Liver (tissue), 3 donors: ENCODE measurements at regions not wholly inside any gene's neighbourhood (a gene's known extent, or its start where the extent isn't known, plus 50 kb on each side); places are given as distances from the start of the nearest gene placed in this dataset.
"Not testable (repeated sequence)": the region's sequence is repeated elsewhere in the genome, so short reads cannot be mapped to it uniquely, and the experiment has no call there.

Experiments used
- GABPA ChIP-seq, 2 donors: IDR thresholded peaks in 1 of 2; conservative IDR thresholded peaks in 1 of 2; 2 replicates each; pipeline ENCODE4 v1.6.1; 2016; ENCODE audit warnings: antibody characterized with exemption in 2 of 2, mild to moderate bottlenecking in 1 of 2, moderate library complexity in 1 of 2
- JUND ChIP-seq, 2 donors: IDR thresholded peaks; 2 replicates each; pipeline ENCODE4 v1.6.1; 2016; ENCODE audit warnings: antibody characterized with exemption in 2 of 2
- RAD21 ChIP-seq, 2 donors: IDR thresholded peaks; 2 replicates each; pipeline ENCODE4 v1.6.1; 2016; ENCODE audit warnings: antibody characterized with exemption in 2 of 2, mild to moderate bottlenecking in 2 of 2
- RXRA ChIP-seq, 2 donors: IDR thresholded peaks; 2 replicates each; pipeline ENCODE4 v1.6.1; 2017 to 2018; ENCODE audit warnings: antibody characterized with exemption in 2 of 2, mild to moderate bottlenecking in 1 of 2
- SP1 ChIP-seq: IDR thresholded peaks from 2 replicates; pipeline ENCODE4 v1.6.1; 2018; ENCODE audit warnings: antibody characterized with exemption, mild to moderate bottlenecking
- TAF1 ChIP-seq: conservative IDR thresholded peaks from 2 replicates; pipeline ENCODE4 v1.6.1; 2016; ENCODE audit warnings: antibody characterized with exemption, mild to moderate bottlenecking
- YY1 ChIP-seq: IDR thresholded peaks from 2 replicates; pipeline ENCODE4 v1.6.1; 2016; ENCODE audit warnings: antibody characterized with exemption, mild to moderate bottlenecking
- TF ChIP-seq, protein P1 (sequence below): fragments of 150-350 bp; IDR thresholded peaks from 2 replicates; pipeline ENCODE4 v1.5.1; 2017; ENCODE audit warnings: improper control_type of control experiment, low read depth, low read length; ENCODE audit not compliant: missing input control
- TF ChIP-seq, protein P2 (sequence below): IDR thresholded peaks from 2 replicates; pipeline ENCODE4 v1.6.1; 2016; ENCODE audit warnings: antibody characterized with exemption, mild to moderate bottlenecking
- TF ChIP-seq, protein P3 (sequence below): IDR thresholded peaks from 2 replicates; pipeline ENCODE4 v1.6.1; 2016; ENCODE audit warnings: antibody characterized with exemption
- donor health status: healthy.
- donor health status: healthy.

DNA sequence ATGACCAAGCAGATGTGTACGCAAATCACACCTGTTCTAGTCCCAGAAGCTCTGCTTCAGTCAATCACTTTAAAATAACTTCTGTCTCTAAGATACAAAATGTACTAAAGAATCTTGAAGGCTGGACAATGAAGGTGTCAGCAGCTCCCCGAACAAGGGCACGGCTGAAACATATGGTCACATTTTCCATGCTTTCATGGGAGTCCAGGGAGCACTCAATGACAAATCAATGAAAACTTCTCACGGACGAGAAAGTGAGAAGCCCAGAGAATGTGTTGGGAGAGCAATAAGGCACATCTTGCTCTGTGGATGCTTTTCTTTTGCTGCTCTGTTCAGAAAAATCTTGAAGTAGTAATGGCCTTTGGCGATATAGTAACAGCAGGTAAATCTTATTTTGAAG lies 1548.7 kb downstream of the KHDRBS2 start:
- TF ChIP-seq, protein P1, sequence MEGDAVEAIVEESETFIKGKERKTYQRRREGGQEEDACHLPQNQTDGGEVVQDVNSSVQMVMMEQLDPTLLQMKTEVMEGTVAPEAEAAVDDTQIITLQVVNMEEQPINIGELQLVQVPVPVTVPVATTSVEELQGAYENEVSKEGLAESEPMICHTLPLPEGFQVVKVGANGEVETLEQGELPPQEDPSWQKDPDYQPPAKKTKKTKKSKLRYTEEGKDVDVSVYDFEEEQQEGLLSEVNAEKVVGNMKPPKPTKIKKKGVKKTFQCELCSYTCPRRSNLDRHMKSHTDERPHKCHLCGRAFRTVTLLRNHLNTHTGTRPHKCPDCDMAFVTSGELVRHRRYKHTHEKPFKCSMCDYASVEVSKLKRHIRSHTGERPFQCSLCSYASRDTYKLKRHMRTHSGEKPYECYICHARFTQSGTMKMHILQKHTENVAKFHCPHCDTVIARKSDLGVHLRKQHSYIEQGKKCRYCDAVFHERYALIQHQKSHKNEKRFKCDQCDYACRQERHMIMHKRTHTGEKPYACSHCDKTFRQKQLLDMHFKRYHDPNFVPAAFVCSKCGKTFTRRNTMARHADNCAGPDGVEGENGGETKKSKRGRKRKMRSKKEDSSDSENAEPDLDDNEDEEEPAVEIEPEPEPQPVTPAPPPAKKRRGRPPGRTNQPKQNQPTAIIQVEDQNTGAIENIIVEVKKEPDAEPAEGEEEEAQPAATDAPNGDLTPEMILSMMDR = not testable (repeated sequence)
- not testable (repeated sequence) for TF ChIP-seq RAD21 (IDR thresholded peaks at IDR 0.05); SP1; GABPA (IDR thresholded peaks at IDR 0.05 in 1 of 2, conservative IDR thresholded peaks at IDR 0.05 in 1 of 2); YY1; JUND (IDR thresholded peaks at IDR 0.05); RXRA (IDR thresholded peaks at IDR 0.05); TAF1
- TF ChIP-seq, protein P2, sequence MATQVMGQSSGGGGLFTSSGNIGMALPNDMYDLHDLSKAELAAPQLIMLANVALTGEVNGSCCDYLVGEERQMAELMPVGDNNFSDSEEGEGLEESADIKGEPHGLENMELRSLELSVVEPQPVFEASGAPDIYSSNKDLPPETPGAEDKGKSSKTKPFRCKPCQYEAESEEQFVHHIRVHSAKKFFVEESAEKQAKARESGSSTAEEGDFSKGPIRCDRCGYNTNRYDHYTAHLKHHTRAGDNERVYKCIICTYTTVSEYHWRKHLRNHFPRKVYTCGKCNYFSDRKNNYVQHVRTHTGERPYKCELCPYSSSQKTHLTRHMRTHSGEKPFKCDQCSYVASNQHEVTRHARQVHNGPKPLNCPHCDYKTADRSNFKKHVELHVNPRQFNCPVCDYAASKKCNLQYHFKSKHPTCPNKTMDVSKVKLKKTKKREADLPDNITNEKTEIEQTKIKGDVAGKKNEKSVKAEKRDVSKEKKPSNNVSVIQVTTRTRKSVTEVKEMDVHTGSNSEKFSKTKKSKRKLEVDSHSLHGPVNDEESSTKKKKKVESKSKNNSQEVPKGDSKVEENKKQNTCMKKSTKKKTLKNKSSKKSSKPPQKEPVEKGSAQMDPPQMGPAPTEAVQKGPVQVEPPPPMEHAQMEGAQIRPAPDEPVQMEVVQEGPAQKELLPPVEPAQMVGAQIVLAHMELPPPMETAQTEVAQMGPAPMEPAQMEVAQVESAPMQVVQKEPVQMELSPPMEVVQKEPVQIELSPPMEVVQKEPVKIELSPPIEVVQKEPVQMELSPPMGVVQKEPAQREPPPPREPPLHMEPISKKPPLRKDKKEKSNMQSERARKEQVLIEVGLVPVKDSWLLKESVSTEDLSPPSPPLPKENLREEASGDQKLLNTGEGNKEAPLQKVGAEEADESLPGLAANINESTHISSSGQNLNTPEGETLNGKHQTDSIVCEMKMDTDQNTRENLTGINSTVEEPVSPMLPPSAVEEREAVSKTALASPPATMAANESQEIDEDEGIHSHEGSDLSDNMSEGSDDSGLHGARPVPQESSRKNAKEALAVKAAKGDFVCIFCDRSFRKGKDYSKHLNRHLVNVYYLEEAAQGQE = not testable (repeated sequence)
- TF ChIP-seq, protein P3, sequence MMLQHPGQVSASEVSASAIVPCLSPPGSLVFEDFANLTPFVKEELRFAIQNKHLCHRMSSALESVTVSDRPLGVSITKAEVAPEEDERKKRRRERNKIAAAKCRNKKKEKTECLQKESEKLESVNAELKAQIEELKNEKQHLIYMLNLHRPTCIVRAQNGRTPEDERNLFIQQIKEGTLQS = not testable (repeated sequence)
